GM21447 (cell line): ENCODE measurements at regions not wholly inside any gene's neighbourhood (a gene's known extent, or its start where the extent isn't known, plus 50 kb on each side); places are given as distances from the start of the nearest gene placed in this dataset.

Experiments used
- ATAC-seq: cut with Tn5 transposase; IDR thresholded peaks from one replicate; pipeline ENCODE4 v1.9.1; 2021; ENCODE audit not compliant: unreplicated experiment

DNA sequence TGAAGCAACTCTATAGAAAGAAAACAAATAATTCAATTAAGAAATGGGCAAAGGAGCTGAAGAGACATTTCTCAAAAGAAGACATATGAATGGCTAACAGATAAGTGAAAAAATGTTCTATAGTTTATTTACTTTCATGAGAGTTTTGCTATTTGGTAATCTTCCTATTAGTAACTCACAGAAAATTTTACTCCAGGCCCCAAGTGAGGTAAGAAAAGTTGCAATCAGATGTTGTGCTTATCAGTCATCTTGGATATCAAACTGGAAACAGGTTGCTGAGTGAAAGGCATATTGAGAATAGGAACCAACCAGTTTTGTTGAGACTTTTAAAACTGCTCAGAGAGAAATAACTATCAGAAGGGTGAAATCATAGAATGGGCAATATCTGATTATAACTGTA is 1179.0 kb upstream of the ACVR2A start:
- no peak for ATAC-seq

DNA sequence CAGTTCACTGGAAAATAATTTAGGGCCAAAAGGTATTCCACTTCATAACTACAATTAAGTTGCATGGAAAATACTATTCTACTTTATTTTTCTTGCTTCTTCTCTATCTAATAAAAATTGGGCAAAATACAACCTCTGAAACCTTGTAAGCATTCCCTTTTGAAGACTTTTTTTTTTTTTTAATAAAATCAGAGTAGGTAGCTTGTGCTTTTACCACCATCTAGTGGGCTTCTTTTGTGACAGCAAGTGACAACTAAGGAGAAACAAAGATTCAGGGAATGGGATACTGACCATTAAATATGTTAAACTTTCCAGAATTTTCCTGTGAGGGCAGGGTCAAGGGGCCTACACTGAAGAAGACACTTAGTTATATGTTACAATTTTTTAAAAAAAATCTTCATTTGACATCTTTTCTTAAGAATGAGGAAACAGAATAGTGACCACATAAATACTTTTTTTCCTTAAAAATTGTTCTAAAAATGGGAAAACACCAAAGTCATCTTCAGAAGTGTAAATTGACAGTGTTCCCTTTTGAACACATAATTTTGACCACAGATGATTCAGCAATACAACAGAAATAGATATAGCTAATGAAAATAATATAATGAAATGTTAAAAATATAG is 1183.2 kb upstream of the ACVR2A start:
- no peak for ATAC-seq

DNA sequence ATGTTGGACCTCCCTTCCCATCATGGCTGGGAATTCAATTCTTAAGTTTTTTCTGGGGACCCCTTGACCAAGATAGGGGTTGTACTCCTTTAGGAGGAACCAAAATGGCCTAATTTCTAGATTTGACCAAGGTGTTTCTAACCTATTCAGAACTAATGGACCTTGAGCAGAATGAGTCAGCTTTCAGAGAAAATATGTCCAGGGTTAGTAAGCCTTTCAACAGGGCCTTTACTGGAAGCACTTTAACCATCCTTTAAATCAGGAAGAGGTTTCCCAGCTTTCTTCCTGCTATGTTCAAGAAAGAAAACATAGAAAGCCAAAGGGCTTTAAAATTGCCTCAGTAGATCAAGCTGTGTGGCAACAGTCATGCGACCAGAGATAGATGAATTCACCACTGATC is 1184.9 kb upstream of the ACVR2A start:
- ATAC-seq = no peak

DNA sequence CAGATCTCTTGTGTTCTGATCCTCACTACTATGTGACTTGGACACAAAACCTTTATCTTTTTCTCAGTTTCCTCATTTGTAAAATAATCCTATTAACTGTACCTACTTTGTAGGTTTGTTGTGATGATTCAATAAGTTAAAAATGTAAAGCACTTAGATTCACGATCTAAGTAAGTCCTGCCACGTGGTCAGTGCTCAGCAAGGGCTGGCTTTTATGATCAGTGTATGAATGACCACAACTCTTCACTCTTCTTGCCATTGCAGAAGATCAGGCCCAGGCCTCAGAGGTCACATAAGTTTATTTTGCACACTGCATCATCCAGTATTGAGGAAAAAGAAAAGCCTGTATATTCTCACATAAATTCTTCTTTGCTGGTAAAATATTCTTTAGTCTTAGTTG is 1192.5 kb upstream of the ACVR2A start:
- ATAC-seq = no peak

DNA sequence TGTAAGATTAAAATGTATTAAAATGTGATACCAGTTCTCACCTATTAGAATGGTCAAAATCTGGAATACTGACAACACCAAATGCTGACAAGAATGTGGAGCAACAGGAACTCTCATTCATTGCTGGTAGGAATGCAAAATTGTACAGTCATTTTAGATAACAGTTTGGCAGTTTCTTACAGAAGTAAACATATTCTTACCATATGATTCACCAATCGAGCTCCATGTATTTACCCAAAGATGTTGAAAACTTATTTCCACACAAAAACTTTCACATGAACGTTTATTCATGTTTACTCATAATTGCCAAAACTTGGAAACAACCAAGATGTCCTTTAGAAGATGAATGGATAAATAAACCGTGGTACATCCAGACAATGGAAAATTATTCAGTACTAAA is 1193.5 kb upstream of the ACVR2A start:
- ATAC-seq = no peak

DNA sequence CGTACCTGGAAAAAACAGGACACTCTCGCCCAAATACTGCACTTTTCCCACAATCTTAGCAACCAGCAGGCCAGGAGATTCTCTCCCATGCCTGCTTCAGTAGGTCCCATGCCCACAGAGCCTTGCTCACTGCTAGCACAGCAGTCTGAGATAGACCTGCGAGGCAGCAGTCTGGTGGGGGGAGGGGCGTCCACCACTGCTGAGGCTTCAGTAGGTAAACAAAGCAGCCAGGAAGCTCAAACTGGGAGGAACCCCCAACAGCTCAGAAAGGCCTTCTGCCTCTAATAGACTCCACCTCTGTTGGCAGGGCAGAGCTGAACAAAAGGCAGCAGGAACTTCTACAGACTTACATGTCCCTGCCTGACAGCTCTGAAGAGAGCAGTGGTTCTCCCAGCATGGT is 1202.8 kb upstream of the ACVR2A start:
- no peak for ATAC-seq

DNA sequence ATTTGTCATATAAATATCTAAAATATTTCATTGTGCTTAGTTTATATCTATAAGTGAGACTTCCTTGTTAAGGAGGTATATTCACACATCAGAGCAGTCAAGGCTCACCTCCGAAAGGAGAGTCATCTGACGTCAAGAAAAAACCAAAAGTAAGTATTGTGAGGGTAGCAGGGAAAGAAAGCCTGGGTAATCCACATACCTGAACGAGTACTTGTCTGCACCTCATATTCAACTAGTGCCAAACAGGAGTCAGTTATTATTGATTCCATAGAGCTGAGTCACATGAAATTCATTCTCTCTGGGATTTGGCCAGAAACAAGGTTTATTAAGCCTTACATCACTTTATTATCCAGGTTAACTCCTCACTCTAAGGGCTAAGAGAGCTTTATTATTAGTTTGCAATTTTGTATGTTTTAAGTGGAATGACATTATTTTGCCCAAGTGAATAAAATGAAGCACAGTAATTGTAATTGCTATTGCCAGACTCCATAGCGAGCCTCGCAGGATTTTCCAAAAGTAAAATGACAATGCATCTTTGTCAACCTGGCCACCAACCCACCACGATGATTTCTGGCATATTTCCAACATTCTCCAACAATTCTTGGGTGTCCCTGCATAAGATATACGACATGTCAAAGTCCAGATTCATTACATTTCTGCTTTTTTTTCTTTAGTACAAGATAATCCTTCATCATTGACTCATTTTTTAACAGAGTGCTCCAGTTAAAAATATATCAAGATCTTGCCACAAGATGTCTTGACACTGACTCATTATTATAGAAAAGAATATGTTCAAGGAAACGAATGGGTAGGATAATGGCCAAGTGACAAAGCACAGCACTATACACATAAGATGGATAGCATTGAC is 1210.4 kb upstream of the ACVR2A start:
- ATAC-seq = no peak

DNA sequence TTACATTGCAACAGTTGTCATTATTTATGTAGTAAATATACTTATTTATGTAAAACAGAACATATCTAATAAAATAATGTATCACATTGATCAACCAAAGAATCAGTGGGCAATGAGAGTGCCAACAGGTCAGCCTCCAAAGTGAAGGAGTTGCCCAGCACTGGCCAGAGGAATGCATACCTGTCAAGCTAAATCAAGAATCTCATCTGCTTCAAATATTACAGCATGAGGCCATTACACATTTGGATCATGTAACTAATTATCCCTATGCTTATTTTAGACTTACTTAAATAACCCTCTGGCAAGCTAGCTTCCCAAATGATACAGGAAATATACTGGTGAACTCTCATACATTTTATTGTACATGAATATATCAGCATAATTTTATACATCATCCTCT is 1211.7 kb upstream of the ACVR2A start:
- ATAC-seq = no peak

DNA sequence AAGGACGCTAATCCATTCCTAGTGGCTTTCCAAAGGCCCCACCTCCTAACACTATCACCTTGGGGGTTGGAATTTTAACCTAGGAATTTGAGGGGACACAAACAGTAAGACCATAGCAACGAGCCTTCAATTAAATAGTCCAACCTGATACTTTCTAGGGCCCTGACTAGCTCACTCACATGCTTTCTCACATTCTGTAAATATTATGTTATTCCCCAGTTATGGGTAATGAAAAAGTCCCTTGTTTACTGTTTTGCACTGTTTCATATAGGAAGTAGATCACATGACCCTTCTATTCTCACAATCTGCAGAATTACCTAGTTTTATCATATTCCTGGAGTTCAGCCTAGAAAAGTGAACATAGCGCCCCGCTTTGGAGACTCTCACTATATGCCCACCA is 1212.1 kb upstream of the ACVR2A start:
- ATAC-seq = no peak

DNA sequence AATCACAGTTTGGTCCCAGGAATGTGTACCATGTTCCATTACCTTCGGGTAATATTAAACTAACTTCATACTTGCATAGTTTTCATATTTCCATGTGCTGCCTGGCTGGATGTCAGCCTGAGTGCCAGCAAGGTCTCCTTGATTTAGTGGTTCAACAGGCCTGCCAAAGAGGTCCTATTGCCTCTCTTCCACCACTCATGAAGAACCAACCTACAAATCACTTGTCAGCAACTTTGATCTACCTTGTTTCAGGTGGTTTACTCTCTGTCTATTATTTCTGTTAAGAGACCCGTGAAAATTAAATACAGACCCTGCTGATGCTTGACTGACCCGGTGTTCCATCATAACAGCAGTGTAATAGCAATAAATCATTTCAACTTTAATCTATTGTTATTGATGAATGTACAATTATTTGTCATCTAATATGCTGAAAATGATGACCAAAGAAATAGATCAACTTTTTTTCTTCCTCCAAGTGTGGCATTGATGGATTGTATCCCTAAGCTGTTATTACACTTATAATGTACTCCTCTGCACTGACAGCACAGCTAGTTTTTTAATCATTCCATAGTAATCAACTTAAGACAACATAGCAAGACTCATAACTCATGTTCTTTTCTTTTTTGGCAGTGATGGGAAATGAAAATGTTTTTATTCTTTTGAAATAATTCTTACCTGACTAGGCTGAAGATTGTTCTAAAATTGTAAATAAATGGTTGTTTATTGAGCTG is 1220.2 kb upstream of the ACVR2A start:
- no peak for ATAC-seq

DNA sequence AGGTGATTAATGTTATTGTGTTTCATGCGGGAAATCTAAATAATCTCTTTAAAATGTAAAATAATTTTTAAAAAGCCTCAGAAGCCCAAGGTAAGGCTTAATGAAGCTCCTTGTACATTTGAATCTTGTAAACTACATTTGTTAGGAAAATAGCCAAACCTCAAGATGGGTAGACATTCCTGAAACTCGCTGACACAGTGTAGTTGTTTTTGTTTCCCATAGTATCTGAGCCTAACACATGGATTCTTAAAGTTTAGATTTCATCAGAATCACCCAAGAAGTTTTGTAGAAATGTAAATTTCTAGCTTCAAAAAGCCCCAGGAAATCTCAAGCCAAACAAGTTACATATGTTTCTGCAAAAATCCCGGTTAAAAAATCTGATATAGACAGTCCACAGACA is 1221.1 kb upstream of the ACVR2A start:
- no peak for ATAC-seq

DNA sequence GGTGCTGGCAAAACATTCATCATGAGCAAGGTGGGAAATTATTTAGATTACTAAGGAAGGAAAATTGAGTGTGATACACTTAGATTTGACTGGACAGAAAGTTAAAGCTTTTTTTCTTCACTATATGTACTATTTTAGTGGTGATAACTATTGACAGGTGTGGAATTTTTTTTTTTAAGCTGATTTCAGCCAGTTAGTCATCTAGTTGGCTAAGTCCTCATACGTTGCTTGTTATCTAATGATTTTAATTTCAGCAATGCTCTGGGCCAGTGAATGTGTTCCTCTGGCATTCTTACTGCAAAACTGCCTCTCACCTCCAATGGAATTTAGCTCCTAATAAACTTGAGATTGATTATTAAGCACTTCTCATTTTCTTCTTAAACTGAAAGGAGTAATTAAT is 1223.2 kb upstream of the ACVR2A start:
- ATAC-seq = no peak

DNA sequence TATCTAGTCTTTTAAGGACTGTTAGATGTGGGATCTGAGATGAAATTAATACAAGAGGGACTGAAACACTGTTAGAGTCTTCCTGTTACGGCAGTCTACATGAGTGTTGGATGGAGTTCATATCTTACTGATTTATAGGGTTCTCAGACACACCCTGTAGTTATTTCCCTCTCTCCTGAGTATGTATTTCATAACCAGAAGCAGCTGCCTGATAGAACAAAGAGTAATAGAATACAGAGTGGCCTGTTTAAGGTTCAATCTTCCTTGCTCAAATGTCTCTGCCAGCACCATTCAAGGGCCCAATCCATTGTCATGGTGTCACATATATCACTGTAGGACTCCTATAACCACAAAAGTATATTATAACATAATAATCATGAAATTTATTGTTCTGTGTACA is 1229.1 kb upstream of the ACVR2A start:
- no peak for ATAC-seq

DNA sequence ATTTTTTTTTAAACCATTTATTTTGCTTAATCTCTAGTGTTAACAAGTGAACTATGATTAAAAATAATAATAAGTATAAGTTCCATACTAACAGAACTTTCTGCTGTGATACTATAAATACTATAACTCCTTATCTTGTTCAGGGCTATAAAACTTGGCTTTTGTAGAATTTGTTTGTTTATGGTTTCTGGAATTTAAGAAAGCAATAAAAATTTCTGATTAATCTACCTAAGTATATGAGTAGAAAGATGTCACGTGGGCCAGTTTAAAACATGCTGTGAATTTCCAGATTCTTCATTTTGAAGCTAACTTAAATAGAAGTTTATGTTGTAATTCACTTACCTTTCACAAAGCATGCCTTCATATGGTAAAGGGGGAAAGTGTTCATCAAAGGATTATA is 1236.3 kb upstream of the ACVR2A start:
- no peak for ATAC-seq

DNA sequence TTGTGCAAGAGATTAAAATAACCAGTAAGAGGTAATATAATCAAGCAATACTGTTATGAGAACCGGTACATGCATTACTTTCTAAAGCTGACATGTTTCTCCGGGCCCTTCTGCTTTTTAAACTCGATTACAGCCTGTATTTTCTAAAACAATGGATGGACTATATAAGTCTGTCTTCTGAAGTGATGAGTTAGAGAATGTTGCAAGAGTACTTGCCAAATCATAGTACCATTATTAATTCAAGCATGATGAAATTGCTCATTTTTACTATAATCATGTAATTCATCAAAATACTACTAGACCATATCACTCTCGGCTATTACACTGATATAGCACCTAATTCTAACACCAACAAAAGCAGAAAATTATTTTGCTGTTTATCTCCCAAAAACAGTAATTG is 1240.3 kb upstream of the ACVR2A start:
- no peak for ATAC-seq

DNA sequence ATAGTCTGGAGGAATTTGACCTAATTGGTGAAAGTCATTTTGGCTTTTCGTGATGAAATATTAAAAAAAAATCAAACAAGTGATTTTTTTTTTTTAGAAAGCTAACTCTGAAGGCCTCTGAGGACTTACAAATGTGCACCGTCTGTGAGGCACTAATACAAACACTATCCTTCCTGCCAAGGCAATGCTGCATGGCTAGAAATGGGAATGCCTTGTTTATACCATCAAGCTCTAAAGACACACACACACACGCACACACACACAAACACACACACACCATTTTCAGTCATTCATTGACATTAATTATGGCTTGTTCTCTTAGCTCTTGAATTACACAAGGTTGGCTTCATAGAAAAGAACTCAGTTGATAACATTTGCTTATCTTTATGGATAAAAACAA is 1242.0 kb upstream of the ACVR2A start:
- no peak for ATAC-seq

DNA sequence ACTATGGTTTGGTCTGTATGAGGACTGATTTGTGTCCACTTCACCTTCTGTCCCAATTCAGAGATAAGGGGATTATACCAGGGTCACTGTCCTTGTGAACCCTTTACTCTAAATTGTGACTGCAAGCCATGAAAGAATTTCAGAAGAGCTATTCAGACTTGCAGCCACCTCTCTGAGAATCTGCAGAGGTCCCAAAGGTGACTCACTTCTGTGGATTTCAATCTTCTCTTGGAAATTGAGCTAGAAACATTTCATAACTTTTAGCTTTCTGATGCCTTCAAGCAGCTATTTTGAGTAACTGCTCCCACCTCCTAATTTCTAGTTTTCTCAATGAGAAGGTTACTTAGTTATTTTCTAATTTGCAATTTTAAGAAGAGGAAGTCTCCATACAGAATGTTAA is 1242.4 kb upstream of the ACVR2A start:
- ATAC-seq = no peak

DNA sequence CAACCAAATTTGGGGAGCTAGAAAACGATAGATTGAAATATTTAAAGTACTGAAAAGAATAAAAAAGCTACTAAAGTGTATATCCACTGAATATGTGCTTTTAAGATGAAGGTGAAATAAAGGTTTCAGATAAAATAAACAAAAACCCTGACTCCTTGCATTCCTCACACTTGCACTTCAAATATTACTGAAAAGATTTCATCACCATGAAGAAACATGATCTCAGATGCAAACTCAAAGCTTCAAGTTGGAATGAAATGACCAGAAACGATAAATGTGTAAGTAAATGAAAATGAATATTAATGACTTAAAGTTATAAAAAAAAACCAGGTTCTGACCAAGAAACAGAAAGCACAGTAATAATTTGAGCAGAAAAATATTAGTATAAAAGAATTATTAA is 1246.0 kb upstream of the ACVR2A start:
- no peak for ATAC-seq

DNA sequence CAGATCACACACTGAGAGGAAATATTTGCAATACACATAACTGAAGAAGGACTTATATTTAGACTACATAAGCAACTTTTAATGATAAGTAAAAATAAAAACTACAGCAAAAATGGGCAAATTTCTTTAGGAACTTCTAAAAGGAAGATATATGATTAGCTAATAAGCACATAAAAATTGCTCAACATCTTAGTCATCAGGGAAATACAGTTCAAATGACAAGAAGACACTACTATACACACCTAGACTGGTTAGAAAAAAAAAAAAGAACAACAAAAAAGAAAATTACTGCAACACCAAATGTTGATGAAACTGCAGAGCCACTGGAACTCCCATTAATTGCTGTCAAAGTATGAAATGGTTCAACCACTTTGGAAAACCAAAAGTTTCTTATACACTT is 1247.5 kb upstream of the ACVR2A start:
- ATAC-seq = no peak

DNA sequence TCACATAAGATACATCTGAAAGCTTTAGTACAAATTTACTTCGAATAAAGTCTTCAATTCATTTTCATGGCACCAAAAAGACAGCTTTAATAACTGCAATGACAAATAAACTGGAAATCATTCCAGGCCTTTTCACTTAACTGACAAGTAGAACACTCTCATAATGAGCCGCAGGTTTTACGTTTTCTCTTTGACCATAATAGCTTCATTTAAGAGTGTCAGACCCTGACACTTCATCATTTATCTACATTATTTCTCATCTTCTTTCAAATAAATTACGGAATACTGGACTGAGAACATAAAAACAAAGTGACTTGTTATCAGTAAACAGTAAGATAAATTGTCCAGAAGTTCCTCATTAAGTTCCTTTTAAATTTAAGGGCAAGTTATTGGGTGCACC is 1252.9 kb upstream of the ACVR2A start:
- no peak for ATAC-seq

DNA sequence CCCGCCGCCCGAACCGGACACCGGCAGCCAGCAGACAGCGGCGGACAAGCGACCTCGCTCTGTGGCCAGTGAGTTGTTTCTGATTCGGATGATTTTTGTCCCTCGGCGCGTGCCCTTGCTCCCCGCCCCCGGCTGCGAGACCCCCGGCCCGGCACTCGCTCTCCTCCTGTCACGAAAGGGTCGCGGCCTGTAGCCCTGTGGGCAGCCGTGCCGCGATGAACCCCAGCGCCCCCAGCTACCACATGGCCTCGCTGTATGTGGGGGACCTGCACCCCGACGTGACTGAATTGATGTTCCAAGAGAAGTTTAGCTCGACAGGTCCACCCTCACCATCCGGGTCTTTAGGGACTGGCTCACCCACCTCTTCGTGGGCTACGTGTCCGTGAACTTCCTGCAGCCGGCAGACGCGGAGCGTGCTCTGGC is 1257.5 kb upstream of the ACVR2A start:
- ATAC-seq = no peak

DNA sequence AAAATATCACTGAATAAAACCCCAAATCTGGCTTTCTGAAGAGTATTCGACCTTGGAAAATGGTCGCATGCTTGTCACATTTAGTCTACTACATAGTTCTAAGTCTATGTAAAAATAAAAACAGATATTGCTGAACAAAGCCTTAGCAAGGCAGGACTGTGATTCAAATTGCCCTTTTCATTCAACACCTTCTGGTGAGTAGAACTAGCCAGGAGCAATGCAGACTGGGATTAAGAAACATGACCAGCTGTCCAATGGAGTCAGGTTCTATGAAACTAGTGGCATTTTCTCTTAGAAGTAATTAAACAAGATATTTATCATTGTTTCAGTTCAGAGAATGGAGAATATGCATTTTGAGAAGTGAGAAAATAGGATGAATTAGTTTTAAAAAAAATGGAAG is 1260.5 kb upstream of the ACVR2A start:
- no peak for ATAC-seq
